ENCODE measurements at regions not wholly inside any gene's neighbourhood (a gene's known extent, or its start where the extent isn't known, plus 50 kb on each side); places are given as distances from the start of the nearest gene placed in this dataset.

GRCh38 chr7:125299003-125299765, 369.6 kb upstream of the POT1 start:
- TF ChIP-seq FOXM1 (IDR thresholded peaks at IDR 0.05; ENCODE audit: borderline replicate concordance) (no peak), FOXK2 (IDR thresholded peaks at IDR 0.05) (no peak), PKNOX1 (IDR thresholded peaks at IDR 0.05) (no peak), ELF4 (IDR thresholded peaks at IDR 0.05) (no peak), FOXA1 (IDR thresholded peaks at IDR 0.05) (no peak), LEF1 (IDR thresholded peaks at IDR 0.05; ENCODE audit: borderline replicate concordance) (no peak), SP1 (IDR thresholded peaks at IDR 0.05) (no peak), L3MBTL2 (conservative IDR thresholded peaks at IDR 0.05) (no peak)

Data from HEK293T (cell line).